Activated B cell treated with CpG ODN at 0.5 μM for 24 hours (primary cell): ENCODE measurements at regions not wholly inside any gene's neighbourhood (a gene's known extent, or its start where the extent isn't known, plus 50 kb on each side); places are given as distances from the start of the nearest gene placed in this dataset.

Source experiments
- ATAC-seq: fragments of 200-7000 bp; cut with Tn5 transposase; one replicate; pipeline ENCODE4 v1.10.0; 2021; ENCODE audit warnings: low read depth, mild to moderate bottlenecking, moderate library complexity
- CTCF ChIA-PET: fragments of 350-600 bp; sonication (Branson Sonifier 250); formaldehyde crosslinking; loops from one replicate; lab custom pipeline; 2021; ENCODE audit warnings: antibody characterized with exemption; lab: Charles Lee
- POLR2A ChIA-PET: fragments of 350-600 bp; sonication (Branson Sonifier 250); formaldehyde crosslinking; loops from one replicate; lab custom pipeline; 2021; ENCODE audit warnings: antibody characterized with exemption; lab: Charles Lee
- DNase-seq: peaks from one replicate; pipeline ENCODE4 v3.0.0; 2022
- H3K27ac Mint-ChIP-seq: one replicate; pipeline ENCODE4 v1.8.0; 2020; ENCODE audit warnings: mixed read lengths
- H3K27me3 Mint-ChIP-seq: one replicate; pipeline ENCODE4 v1.8.0; 2021; ENCODE audit warnings: mixed read lengths
- H3K36me3 Mint-ChIP-seq: one replicate; pipeline ENCODE4 v1.8.0; 2021; ENCODE audit warnings: low read depth, mixed read lengths
- H3K4me1 Mint-ChIP-seq: one replicate; pipeline ENCODE4 v1.8.0; 2021; ENCODE audit warnings: mixed read lengths
- H3K4me3 Mint-ChIP-seq: one replicate; pipeline ENCODE4 v1.8.0; 2020; ENCODE audit warnings: mild to moderate bottlenecking, mixed read lengths
- H3K9me3 Mint-ChIP-seq: one replicate; pipeline ENCODE4 v1.8.0; 2020; ENCODE audit warnings: mixed read lengths
- intact Hi-C: fragments of 100-400 bp; cut with micrococcal nuclease; formaldehyde crosslinking; loops from one replicate; pipeline ENCODE4 v1.15.1; 2024
- TF ChIP-seq, protein P1 (sequence below): fragments of 200-600 bp; IDR thresholded peaks from one replicate; pipeline ENCODE4 v1.8.0; 2022; ENCODE audit warnings: antibody characterized with exemption, mild to moderate bottlenecking

DNA sequence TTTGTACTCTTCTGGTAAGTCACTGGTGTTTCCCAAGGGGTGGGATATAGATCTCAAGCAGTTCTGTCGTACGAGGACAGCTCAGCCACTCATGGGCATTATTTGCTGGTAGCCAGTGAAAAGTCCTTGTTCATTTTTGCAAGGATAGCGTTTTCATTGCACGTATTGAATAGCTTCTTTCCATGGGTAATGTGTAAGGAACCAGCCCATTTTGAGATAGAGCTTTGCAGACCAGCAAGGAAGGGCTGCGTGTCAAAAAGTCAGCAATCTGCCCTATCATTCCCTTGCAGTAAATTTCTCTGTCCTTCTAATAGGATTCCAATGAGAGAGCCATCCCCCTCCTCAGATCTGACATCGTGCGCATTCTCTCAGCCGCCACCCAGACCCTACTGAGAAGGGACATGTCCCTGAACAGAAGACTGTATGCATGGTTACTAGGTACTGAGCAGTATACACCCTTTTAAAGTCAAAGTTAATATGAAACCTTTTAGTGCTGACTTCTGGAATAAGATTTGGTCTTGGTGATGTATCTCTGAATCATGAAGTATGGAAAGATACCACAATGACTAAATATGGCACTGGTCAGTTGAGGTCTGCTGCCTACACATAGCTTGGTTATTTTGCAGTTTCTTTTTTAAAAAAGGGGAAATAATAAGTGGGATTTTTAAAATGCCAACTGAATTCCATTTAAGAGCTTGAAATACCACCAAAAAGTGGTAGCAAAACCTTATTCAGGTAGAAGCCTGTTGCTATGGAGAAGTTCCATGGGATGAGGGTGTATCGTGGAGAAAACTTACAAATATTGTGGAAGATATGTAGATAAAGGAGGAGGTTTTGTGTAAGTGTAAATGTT is 55.3 kb downstream of the DOP1B start:
- H3K4me1 Mint-ChIP-seq: peaks cover 3% of the 10 kb centered on the region
- TF ChIP-seq, protein P1, sequence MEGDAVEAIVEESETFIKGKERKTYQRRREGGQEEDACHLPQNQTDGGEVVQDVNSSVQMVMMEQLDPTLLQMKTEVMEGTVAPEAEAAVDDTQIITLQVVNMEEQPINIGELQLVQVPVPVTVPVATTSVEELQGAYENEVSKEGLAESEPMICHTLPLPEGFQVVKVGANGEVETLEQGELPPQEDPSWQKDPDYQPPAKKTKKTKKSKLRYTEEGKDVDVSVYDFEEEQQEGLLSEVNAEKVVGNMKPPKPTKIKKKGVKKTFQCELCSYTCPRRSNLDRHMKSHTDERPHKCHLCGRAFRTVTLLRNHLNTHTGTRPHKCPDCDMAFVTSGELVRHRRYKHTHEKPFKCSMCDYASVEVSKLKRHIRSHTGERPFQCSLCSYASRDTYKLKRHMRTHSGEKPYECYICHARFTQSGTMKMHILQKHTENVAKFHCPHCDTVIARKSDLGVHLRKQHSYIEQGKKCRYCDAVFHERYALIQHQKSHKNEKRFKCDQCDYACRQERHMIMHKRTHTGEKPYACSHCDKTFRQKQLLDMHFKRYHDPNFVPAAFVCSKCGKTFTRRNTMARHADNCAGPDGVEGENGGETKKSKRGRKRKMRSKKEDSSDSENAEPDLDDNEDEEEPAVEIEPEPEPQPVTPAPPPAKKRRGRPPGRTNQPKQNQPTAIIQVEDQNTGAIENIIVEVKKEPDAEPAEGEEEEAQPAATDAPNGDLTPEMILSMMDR: no peak
- DNase-seq (no peak), ATAC-seq (no peak)
- H3K27ac Mint-ChIP-seq: no peak overlapping the region
- H3K27me3 Mint-ChIP-seq: no peaks in the 10 kb centered on the region
- intact Hi-C loops: no loop called here
- no peak overlapping the region for H3K4me3 Mint-ChIP-seq
- POLR2A ChIA-PET: interaction anchor here (0.5 kb wide), 1 partner anchor 116 kb away, joined by 5 read pairs; no protein-coding TSS in a partner anchor
- CTCF ChIA-PET: interaction anchor here (1.2 to 3.9 kb wide), 3 partner anchors 59 to 119 kb away, joined by 3 to 22 read pairs (median 6); no protein-coding TSS in a partner anchor
- peaks cover 65% of the 10 kb centered on the region for H3K36me3 Mint-ChIP-seq
- no peaks in the 10 kb centered on the region for H3K9me3 Mint-ChIP-seq

DNA sequence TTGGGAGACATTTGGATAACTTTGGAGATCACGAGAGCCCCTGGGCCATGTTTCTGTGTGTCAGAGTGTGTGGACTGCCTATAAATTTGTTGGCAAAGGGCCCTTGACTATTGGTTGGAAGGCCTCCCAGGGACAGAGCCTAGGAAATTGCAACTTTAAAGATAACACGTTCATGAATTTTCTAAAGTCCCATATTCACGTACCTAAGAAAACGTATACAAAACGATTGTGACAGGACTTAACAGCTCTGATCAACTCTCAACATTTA is 55.8 kb downstream of the DOP1B start:
- TF ChIP-seq, protein P1: no peak
- DNase-seq (no peak), ATAC-seq (no peak)
- Mint-ChIP-seq H3K4me1 (peaks cover 3% of the 10 kb centered on the region), H3K27me3 (no peaks in the 10 kb centered on the region), H3K4me3 (no peak overlapping the region), H3K27ac (no peak overlapping the region), H3K36me3 (peaks cover 69% of the 10 kb centered on the region), H3K9me3 (no peaks in the 10 kb centered on the region)
- ChIA-PET POLR2A (interaction anchor here (0.5 kb wide), 1 partner anchor 117 kb away, joined by 5 read pairs; no protein-coding TSS in a partner anchor), CTCF (interaction anchor here (1.2 to 3.9 kb wide), 2 partner anchors 72 to 118 kb away, joined by 3 to 22 read pairs; no protein-coding TSS in a partner anchor)
- intact Hi-C loops: no loop called here

DNA sequence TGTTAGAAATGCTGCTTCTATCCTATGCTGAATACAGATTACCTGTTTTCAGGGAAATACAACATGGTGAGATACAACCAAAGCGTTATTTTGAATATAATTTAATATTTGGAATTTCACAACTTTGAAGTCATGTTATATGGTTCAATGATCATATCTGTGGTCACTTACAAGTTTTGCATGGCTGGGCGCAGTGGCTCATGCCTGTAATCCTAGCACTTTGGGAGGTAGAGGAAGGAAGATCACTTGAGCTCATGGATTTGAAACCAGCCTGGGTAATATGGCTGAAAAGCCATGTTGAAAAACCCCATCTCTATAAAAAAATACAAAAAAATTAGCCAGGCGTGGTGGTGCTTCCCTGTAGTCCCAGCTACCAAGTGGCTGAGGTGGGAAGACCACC is 57.9 kb downstream of the DOP1B start:
- Mint-ChIP-seq H3K27ac (no peak overlapping the region), H3K27me3 (no peaks in the 10 kb centered on the region), H3K36me3 (peaks cover 68% of the 10 kb centered on the region), H3K4me1 (peaks cover under 1% of the 10 kb centered on the region), H3K4me3 (no peak overlapping the region), H3K9me3 (no peaks in the 10 kb centered on the region)
- no peak for DNase-seq
- intact Hi-C loops: no loop called here
- no peak for ATAC-seq
- ChIA-PET POLR2A (no interaction called here), CTCF (no interaction called here)
- TF ChIP-seq, protein P1: no peak

DNA sequence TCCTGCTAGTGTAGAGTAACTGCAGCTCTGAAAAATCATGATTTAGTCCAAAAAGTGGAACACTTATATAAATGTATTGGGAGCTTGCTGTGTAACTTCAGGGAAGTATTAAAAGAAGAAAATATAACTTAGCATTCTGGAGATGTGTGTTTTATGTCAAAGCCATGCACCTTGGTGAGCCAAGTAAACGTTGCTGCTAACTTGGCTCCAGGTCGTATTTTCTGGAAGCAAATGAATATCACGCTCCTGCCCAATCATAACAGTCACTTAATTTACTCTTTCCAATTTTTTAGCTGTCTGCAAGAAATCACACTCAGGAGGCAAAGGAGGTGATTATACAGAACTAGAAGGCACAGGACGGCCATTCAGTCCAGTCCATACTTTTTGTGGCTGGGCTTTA is 61.1 kb downstream of the DOP1B start:
- Mint-ChIP-seq H3K27me3 (no peaks in the 10 kb centered on the region), H3K4me3 (no peak overlapping the region), H3K4me1 (no peaks in the 10 kb centered on the region), H3K9me3 (no peaks in the 10 kb centered on the region), H3K27ac (no peak overlapping the region), H3K36me3 (peaks cover 58% of the 10 kb centered on the region)
- ATAC-seq (no peak), DNase-seq (no peak)
- CTCF ChIA-PET: no interaction called here
- TF ChIP-seq, protein P1: no peak
- intact Hi-C loops: no loop called here
- POLR2A ChIA-PET: interaction anchor here (1.7 kb wide), 1 partner anchor 102 kb away, joined by 5 read pairs; the partner anchor contains the start of gene MORC3

DNA sequence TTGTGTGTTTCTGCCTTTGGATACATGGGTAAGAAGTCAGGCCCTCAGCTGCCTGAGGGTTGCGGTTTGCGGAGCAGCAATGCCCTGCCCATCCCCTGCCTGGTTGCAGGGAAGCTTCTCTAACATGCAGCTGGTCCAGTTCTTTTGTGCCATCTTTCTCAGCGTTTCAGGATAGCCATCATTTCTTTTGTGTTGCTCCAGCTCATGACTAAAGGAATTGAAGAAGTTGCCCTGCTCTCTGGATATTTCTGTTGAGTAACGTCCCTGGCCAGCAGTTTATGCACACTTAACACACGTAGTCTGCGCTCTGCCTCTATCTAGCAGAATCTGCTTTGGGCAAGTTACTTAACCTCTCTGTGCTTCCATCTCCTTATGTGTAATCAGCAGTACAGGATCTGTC is 62.1 kb downstream of the DOP1B start:
- no peak for ATAC-seq
- Mint-ChIP-seq H3K36me3 (peaks cover 66% of the 10 kb centered on the region), H3K4me1 (no peaks in the 10 kb centered on the region), H3K27ac (no peak overlapping the region), H3K9me3 (no peaks in the 10 kb centered on the region), H3K4me3 (no peak overlapping the region), H3K27me3 (no peaks in the 10 kb centered on the region)
- intact Hi-C loops: no loop called here
- CTCF ChIA-PET: no interaction called here
- TF ChIP-seq, protein P1: no peak
- DNase-seq: no peak
- POLR2A ChIA-PET: interaction anchor here (0.5 kb wide), 1 partner anchor 92 kb away, joined by 4 read pairs; no protein-coding TSS in a partner anchor
